ENCODE measurements at regions not wholly inside any gene's neighbourhood (a gene's known extent, or its start where the extent isn't known, plus 50 kb on each side); places are given as distances from the start of the nearest gene placed in this dataset.

- TF ChIP-seq USF1 (IDR thresholded peaks at IDR 0.05) (no peak), EP300 (IDR thresholded peaks at IDR 0.05; ENCODE audit: borderline replicate concordance) (no peak), EGR1 (IDR thresholded peaks at IDR 0.05) (no peak), MAX (IDR thresholded peaks at IDR 0.05) (no peak), CEBPB (IDR thresholded peaks at IDR 0.05) (no peak), YY1 (IDR thresholded peaks at IDR 0.05; ENCODE audit: low read depth) (no peak), CREB1 (IDR thresholded peaks at IDR 0.05; ENCODE audit: low read depth) (no peak), ZBTB7A (IDR thresholded peaks at IDR 0.05; ENCODE audit: low read depth) (no peak), NFIC (IDR thresholded peaks at IDR 0.05) (no peak), TAF1 (IDR thresholded peaks at IDR 0.05; ENCODE audit: low read depth) (no peak), TCF12 (IDR thresholded peaks at IDR 0.05; ENCODE audit: low read depth) (no peak), FOXM1 (IDR thresholded peaks at IDR 0.05; ENCODE audit: borderline replicate concordance, low read depth) (no peak)
Measured at GRCh38 chr4:187188118-187188517, 464.5 kb upstream of the FAT1 start.

GRCh38 chr4:187188741-187189140 is 465.1 kb upstream of the FAT1 start:
- TF ChIP-seq TEAD4 (IDR thresholded peaks at IDR 0.05) (no peak), NFIC (IDR thresholded peaks at IDR 0.05) (no peak), CEBPB (IDR thresholded peaks at IDR 0.05) (no peak), YY1 (IDR thresholded peaks at IDR 0.05; ENCODE audit: low read depth) (no peak)
- TF ChIP-seq, protein P1, sequence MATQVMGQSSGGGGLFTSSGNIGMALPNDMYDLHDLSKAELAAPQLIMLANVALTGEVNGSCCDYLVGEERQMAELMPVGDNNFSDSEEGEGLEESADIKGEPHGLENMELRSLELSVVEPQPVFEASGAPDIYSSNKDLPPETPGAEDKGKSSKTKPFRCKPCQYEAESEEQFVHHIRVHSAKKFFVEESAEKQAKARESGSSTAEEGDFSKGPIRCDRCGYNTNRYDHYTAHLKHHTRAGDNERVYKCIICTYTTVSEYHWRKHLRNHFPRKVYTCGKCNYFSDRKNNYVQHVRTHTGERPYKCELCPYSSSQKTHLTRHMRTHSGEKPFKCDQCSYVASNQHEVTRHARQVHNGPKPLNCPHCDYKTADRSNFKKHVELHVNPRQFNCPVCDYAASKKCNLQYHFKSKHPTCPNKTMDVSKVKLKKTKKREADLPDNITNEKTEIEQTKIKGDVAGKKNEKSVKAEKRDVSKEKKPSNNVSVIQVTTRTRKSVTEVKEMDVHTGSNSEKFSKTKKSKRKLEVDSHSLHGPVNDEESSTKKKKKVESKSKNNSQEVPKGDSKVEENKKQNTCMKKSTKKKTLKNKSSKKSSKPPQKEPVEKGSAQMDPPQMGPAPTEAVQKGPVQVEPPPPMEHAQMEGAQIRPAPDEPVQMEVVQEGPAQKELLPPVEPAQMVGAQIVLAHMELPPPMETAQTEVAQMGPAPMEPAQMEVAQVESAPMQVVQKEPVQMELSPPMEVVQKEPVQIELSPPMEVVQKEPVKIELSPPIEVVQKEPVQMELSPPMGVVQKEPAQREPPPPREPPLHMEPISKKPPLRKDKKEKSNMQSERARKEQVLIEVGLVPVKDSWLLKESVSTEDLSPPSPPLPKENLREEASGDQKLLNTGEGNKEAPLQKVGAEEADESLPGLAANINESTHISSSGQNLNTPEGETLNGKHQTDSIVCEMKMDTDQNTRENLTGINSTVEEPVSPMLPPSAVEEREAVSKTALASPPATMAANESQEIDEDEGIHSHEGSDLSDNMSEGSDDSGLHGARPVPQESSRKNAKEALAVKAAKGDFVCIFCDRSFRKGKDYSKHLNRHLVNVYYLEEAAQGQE (IDR thresholded peaks at IDR 0.05; ENCODE audit: low read depth), result no peak

- TF ChIP-seq TCF12 (IDR thresholded peaks at IDR 0.05; ENCODE audit: low read depth) (no peak), NFIC (IDR thresholded peaks at IDR 0.05) (no peak), MAX (IDR thresholded peaks at IDR 0.05) (no peak), CREB1 (IDR thresholded peaks at IDR 0.05; ENCODE audit: low read depth) (no peak)
Measured at GRCh38 chr4:187190390-187190789, 466.7 kb upstream of the FAT1 start.

- TF ChIP-seq FOXM1 (IDR thresholded peaks at IDR 0.05; ENCODE audit: borderline replicate concordance, low read depth) (no peak), CEBPB (IDR thresholded peaks at IDR 0.05) (no peak), CREB1 (IDR thresholded peaks at IDR 0.05; ENCODE audit: low read depth) (no peak), MAX (IDR thresholded peaks at IDR 0.05) (no peak), RAD21 (IDR thresholded peaks at IDR 0.05; ENCODE audit: low read depth) (no peak), TAF1 (IDR thresholded peaks at IDR 0.05; ENCODE audit: low read depth) (no peak), USF1 (IDR thresholded peaks at IDR 0.05) (no peak), TEAD4 (IDR thresholded peaks at IDR 0.05) (no peak), NFIC (IDR thresholded peaks at IDR 0.05) (no peak), ZBTB7A (IDR thresholded peaks at IDR 0.05; ENCODE audit: low read depth) (no peak), TCF12 (IDR thresholded peaks at IDR 0.05; ENCODE audit: low read depth) (no peak), EP300 (IDR thresholded peaks at IDR 0.05; ENCODE audit: borderline replicate concordance) (no peak), YY1 (IDR thresholded peaks at IDR 0.05; ENCODE audit: low read depth) (no peak), EGR1 (IDR thresholded peaks at IDR 0.05) (no peak)
- TF ChIP-seq, protein P1 (IDR thresholded peaks at IDR 0.05; ENCODE audit: low read depth), result no peak
Measured at GRCh38 chr4:187191676-187192075, 468.0 kb upstream of the FAT1 start.

GRCh38 chr4:187192266-187192665 is 468.6 kb upstream of the FAT1 start:
- TF ChIP-seq USF1 (IDR thresholded peaks at IDR 0.05) (no peak), CEBPB (IDR thresholded peaks at IDR 0.05) (no peak), ZBTB7A (IDR thresholded peaks at IDR 0.05; ENCODE audit: low read depth) (no peak), RAD21 (IDR thresholded peaks at IDR 0.05; ENCODE audit: low read depth) (no peak), NFIC (IDR thresholded peaks at IDR 0.05) (no peak), TEAD4 (IDR thresholded peaks at IDR 0.05) (no peak), TAF1 (IDR thresholded peaks at IDR 0.05; ENCODE audit: low read depth) (no peak), TCF12 (IDR thresholded peaks at IDR 0.05; ENCODE audit: low read depth) (no peak), EGR1 (IDR thresholded peaks at IDR 0.05) (no peak), FOXM1 (IDR thresholded peaks at IDR 0.05; ENCODE audit: borderline replicate concordance, low read depth) (no peak), CREB1 (IDR thresholded peaks at IDR 0.05; ENCODE audit: low read depth) (no peak)

DNA sequence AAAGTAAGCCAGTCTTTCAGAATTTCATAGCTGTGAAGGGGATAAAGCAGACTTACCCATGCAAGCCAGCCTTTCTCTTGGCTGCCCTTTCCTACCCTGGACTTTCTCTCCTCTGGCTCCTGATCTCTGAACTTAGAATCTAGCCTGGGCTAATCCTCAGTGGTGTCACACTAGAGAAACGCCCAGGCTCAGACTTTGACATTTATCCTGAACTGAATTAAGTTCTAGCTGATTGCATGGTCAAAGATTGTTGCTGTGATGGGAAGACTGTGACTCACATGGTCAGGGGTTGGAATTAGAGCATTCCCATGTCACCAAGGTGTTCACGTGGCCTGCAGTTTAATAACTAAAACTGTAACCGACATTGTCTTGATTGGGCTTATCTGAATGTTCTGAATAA is 469.5 kb upstream of the FAT1 start:
- TF ChIP-seq, protein P1 (IDR thresholded peaks at IDR 0.05; ENCODE audit: low read depth), result no peak
- no peak for TF ChIP-seq TEAD4 (IDR thresholded peaks at IDR 0.05)
- TF ChIP-seq EGR1 (IDR thresholded peaks at IDR 0.05), result no peak
- no peak for TF ChIP-seq CEBPB (IDR thresholded peaks at IDR 0.05)

All from Ishikawa (cell line).